K562 (cell line): ENCODE measurements at regions not wholly inside any gene's neighbourhood (a gene's known extent, or its start where the extent isn't known, plus 50 kb on each side); places are given as distances from the start of the nearest gene placed in this dataset.

Source experiments
- FOS ChIP-seq: IDR thresholded peaks from 3 replicates; pipeline ENCODE4 v1.6.1; 2011; ENCODE audit not compliant: insufficient read length; ENCODE audit errors: extremely low read depth
- KLF1 ChIP-seq: fragments of 450-650 bp; IDR thresholded peaks from 2 replicates; pipeline ENCODE4 v1.6.1; 2016; ENCODE audit warnings: missing genetic modification characterization, missing compliant biosample characterization
- KLF10 ChIP-seq: fragments of 250-450 bp; sonication (Bioruptor Pico); IDR thresholded peaks from 2 replicates; pipeline ENCODE4 v1.6.1; 2021; ENCODE audit warnings: matching md5 sums
- LARP7 ChIP-seq: fragments of 450-650 bp; IDR thresholded peaks from 2 replicates; pipeline ENCODE4 v1.6.1; 2016
- PATZ1 ChIP-seq: fragments of 250-450 bp; sonication (Bioruptor Pico); IDR thresholded peaks from 2 replicates; pipeline ENCODE4 v1.5.0; 2020; ENCODE audit warnings: mild to moderate bottlenecking, borderline replicate concordance
- RBM15 ChIP-seq: fragments of 200-400 bp; formaldehyde crosslinking; IDR thresholded peaks from 2 replicates; pipeline ENCODE4 v1.6.1; 2018; ENCODE audit warnings: mild to moderate bottlenecking, low read length, moderate library complexity; ENCODE audit not compliant: insufficient read depth
- SPI1 ChIP-seq: IDR thresholded peaks from 2 replicates; pipeline ENCODE4 v1.6.1; 2011; ENCODE audit warnings: low read depth, low read length, control low read depth, borderline replicate concordance
- SRSF1 ChIP-seq: fragments of 200-400 bp; formaldehyde crosslinking; IDR thresholded peaks from 2 replicates; pipeline ENCODE4 v1.6.1; 2017; ENCODE audit warnings: mild to moderate bottlenecking, low read depth, low read length, moderate library complexity
- TCF7 ChIP-seq: sonication (generic); IDR thresholded peaks from 2 replicates; pipeline ENCODE4 v1.6.1; 2016; ENCODE audit warnings: antibody characterized with exemption, borderline replicate concordance
- ZNF134 ChIP-seq: fragments of 250-450 bp; sonication (Bioruptor Pico); conservative IDR thresholded peaks from 2 replicates; pipeline ENCODE4 v1.4.0; 2020
- ZNF398 ChIP-seq: fragments of 250-450 bp; sonication (Bioruptor Pico); IDR thresholded peaks from 2 replicates; pipeline ENCODE4 v1.8.0; 2021; ENCODE audit warnings: moderate library complexity, mild to moderate bottlenecking, inconsistent platforms
- TF ChIP-seq, protein P1 (sequence below): IDR thresholded peaks from 2 replicates; pipeline ENCODE4 v1.6.1; 2014; ENCODE audit warnings: antibody characterized with exemption
- TF ChIP-seq, protein P2 (sequence below): fragments of 250-450 bp; sonication (Bioruptor Pico); IDR thresholded peaks from 2 replicates; pipeline ENCODE4 v1.8.0; 2021; ENCODE audit warnings: mild to moderate bottlenecking, moderate library complexity

GRCh38 chr7:8906396-8907075 lies 473.1 kb downstream of the NXPH1 start (continued):
- TF ChIP-seq SPI1 (no peak), PATZ1 (CRISPR knock-in tag) (no peak), TCF7 (no peak), SRSF1 (no peak), FOS (no peak), LARP7 (no peak), KLF10 (CRISPR knock-in tag) (no peak), RBM15 (no peak), ZNF134 (no peak), ZNF398 (CRISPR knock-in tag) (no peak), KLF1 (no peak)
- TF ChIP-seq, protein P1, sequence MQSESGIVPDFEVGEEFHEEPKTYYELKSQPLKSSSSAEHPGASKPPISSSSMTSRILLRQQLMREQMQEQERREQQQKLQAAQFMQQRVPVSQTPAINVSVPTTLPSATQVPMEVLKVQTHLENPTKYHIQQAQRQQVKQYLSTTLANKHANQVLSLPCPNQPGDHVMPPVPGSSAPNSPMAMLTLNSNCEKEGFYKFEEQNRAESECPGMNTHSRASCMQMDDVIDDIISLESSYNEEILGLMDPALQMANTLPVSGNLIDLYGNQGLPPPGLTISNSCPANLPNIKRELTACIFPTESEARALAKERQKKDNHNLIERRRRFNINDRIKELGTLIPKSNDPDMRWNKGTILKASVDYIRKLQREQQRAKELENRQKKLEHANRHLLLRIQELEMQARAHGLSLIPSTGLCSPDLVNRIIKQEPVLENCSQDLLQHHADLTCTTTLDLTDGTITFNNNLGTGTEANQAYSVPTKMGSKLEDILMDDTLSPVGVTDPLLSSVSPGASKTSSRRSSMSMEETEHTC, result no peak
- TF ChIP-seq, protein P2, sequence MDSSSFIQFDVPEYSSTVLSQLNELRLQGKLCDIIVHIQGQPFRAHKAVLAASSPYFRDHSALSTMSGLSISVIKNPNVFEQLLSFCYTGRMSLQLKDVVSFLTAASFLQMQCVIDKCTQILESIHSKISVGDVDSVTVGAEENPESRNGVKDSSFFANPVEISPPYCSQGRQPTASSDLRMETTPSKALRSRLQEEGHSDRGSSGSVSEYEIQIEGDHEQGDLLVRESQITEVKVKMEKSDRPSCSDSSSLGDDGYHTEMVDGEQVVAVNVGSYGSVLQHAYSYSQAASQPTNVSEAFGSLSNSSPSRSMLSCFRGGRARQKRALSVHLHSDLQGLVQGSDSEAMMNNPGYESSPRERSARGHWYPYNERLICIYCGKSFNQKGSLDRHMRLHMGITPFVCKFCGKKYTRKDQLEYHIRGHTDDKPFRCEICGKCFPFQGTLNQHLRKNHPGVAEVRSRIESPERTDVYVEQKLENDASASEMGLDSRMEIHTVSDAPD (CRISPR knock-in tag), result no peak
